LHCN-M2 (cell line): ENCODE measurements at regions not wholly inside any gene's neighbourhood (a gene's known extent, or its start where the extent isn't known, plus 50 kb on each side); places are given as distances from the start of the nearest gene placed in this dataset.

Experiments used
- DNase-seq: peaks from one replicate; pipeline ENCODE4 v3.0.0-alpha.2; 2012; ENCODE audit warnings: low read depth

DNA sequence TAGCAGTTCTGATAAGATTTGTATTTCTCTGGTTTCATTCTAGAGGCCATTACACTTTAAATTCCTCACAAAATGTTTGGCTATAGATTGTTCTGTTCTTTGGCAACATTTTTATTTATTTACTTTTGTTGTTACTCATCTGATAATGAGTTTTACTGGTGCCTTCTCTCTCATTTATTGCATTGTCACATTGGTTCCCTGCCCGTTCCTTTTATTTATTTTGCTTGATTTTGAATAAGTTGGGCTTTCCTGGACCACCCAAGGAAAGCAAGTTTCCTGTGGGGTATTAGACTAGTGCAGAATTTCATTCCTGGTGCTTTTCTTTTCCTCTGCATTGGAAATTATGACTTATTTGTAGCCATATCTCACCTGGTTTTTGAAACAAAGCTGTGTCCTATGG, 232.0 kb downstream of the SOCS6 start:
- no peak for DNase-seq

DNA sequence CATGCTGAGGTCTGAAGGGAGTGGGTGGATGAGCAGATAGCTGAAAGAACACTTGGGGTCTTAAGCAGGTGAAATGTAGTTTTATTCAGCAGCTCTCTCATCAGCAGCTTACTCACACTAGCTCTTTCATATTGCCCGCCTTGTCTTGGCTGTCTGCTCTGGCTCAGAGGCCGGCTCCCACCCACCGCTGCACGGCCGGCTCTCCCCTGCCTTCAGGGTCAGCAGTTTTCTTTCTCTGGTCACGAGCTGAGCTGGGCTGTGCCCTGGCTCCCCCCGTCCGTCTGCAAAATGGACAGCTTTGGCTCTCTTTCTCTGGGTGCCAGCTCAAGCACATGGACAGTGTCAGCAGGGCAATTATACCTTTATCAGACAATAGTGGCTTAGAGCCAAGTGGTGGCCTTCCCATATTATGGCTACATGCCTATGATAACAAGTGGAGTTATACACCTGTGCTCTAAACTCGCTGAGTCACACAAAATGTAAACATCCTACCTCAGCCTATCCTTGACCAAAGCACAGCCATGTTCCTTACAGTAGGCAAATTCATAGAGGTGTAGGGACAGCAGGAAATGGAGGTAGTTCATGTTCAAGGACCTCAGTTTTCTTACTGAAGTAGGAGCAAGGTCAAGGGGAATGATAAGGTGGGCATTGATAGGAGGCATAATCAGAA, 224.8 kb downstream of the SOCS6 start:
- no peak for DNase-seq

DNA sequence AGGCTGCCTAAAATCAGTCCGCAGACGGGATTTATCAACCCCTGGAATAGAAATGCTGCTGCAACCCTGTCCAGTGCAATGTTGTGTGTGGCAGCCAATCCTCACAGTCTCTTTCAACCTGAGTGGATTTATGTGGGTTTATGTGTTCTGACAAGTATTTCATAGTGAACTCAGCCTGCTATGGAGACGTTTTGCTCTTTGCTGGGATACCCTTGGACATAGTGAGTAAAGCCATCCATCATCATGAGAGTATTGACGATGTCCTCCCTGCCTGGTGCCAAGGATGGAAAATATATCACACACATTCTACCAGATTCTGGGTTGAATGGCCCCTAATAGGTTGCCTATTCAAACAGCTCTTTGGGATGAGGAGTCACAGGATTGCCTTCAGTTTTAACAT, 219.1 kb downstream of the SOCS6 start:
- DNase-seq, result no peak

DNA sequence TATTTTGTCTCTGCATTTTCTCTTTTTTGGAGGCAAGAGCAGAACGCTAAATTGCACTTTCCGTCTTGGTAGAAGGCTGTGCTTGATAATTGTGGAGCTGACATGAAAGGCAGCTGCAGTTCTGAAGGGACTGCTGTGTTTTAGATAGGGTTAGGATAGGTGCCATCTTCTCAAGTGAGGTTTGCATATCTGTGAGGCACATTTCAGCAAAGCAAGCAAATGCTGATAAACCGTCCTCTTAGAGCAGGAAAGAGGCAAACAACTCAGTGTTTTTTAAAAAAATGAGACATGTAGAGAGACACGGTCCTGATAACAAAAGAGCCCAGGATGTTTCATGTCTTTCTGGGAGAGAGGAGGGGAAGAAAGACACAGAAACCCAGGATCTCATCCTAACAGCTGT, 217.7 kb downstream of the SOCS6 start:
- no peak for DNase-seq

DNA sequence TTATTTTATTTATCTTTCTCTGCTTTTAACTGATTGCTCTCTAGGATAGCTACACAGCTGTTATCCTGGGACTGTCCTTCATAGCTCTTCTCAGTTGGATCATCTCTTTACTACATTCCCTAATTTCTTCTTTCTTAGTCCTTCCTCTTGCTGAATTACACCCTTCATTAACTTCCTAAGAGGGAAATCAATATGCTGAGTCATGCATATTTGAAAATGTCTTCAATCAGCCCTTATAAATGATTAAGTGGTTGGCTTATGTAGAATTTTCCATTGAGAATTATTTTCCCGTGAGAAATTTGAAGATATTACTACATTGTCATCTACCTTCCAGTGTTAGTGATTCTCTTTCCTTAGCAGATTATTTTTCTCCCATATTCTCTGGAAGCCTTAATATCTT, 214.2 kb downstream of the SOCS6 start:
- DNase-seq, result no peak

DNA sequence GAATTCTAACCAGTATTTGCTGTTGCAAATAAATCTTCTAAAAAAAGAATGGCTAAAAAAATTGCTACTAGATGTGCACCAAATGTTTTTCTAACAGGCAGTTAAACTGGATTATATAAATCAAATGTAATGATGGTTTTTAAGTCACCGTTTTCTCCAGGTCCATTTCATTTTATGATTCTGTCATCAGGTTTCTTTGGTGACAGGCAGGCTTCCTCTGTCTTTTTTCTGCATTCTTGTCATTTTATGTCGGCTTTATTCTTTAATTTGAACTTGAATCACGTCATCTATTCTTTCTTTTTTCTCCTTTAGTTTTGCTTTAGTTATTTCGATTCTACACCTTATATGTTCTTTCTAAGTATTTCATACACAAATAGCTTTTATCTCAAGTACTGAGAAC, 212.5 kb downstream of the SOCS6 start:
- no peak for DNase-seq

DNA sequence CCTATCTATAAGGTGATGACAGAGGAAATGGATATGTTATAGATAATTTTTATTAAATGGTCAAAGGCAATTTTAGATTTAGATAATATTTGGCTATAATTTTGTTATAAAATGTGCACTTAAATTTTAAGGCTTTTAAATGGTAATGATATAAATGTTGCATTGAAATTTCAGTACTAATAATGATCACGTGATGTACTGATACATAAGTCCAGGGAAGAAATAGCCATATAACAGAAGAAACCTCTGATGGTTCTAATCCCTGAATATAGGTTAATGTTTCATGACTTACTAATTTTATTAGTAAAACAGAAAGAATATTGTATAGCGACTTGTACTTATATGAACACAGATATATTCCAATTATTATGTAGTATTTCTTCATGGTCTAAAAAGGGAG, 211.9 kb downstream of the SOCS6 start:
- no peak for DNase-seq

DNA sequence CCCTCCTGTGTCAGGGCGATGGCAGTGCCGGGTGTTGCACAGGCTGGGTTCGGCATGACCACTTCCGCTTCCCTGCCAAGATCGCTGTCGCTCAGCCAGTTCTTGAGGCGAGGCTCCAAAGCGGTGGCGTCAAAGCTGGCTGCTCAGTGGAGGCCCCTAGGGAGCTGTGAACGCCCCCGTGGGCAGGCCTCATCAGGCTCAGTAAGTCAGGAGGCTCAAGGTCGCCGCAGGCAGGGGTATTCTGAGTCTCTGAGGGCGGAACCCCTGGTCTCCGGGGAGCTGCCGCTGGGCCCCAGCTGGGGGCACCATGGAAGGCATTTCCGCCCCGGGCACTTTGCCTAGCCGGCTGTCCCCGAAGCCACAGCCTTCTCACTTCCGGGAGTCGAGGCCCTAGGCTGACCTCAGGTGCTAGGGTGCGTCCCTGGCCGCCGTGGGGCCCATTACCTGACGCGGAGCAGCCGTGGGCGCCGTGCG, 210.4 kb downstream of the SOCS6 start:
- no peak for DNase-seq

DNA sequence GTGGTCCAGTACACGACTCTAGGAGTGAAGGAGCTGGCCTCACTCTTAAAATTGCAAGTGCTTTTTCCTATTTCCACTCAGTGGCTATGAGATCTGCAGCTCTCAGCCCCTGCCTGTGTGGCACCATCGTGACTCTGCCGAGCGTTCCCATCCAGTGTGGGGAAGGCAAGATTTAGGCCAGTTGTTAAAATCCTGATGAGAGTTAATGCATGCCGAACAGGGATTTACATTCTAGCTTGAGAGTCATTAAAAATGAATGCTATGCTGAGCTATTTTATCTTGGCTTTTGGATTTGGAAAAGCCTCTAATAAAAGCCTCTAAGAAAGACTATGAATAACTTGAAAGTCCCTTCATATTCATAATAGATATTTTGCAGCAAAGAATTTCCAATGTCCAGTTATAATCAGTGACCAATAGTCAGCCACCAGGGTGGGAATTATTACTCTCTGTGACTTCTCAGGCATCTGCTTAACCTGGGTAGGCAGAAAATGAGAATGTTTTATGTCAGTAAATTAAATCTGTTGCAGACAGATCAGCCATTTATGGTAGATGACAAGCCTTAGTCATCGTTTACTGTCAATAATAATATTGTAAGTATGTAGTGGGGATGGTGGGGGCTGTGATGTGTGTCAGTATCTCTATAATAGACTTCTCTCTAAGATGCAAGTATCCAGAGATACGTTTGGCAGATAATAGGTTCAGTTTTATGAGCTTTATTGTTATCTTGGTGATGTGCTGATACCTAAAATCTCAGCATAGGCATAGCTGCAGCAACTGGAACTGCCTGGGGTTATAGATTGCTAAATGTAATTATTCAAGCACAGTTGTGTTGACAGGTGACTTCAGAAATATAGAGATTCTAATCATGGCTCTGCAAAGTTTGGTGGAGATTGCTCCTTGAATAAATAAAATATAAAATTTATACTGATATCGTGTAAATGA, 207.8 kb downstream of the SOCS6 start:
- no peak for DNase-seq

DNA sequence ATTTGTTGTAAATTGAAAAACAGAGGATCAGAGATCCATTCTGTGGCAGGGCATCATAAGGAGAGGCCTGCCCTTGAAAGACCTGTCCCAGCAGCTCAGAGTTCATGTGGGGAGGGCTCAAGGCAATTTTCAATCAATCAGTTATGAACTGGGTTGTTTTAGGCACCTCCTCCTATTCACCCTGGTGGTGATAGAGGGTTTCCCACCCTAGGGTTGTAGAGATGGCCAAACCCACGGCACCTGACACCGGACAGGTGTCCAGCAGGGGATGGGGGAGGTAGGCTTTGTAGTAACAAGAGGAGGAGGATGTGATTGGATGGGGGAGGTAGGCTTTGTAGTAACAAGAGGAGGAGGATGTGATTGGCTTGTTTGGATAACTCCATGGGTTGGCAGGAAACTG, 205.7 kb downstream of the SOCS6 start:
- no peak for DNase-seq

DNA sequence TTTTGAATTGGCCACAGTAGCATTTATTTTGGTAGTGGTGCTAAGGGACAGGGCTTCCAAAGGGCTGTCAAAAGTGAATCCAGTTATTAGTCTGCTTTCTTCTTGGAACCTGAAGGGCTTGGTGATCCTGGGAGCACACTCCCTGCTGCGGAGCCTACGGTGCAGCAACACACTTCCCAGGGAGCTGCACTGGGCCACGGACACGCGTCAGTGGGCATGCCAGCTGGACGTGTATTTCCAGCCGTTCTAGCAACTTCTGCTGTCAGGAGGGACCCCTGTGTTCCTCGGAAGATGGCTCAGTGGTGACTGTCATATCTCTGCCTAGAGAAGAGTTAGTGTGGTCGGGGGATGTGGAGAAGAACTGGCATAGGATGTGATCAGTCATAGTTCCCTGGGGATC, 204.6 kb downstream of the SOCS6 start:
- DNase-seq, result no peak

DNA sequence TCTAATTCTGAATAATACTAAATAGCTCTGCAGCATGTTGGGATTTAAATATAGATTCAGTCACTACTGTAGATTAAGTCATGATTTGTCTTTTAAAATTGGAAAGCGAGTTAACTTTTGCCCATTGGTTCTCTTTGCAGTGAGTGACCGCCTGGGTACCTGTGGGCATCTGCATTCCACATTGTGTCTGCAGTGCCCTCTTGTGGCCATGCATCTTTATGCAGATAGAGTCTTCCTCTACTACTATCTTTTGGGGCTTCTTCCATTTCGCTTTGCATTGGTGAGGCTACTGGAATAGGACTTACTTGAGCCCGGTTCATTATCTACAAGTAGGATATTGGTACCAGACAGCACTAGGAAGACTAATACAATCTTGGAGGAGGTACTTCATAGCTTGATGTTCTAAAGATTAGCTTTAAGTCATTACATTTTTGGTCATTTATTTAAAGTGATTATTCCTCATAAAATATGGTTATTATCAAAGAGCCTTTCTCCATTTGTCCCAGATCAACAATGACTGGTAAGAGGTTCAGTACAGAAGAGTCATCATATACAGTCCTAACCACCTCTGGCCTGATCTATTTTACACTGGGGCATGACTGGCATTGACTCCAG, 203.0 kb downstream of the SOCS6 start:
- DNase-seq, result peak; percentile 58

DNA sequence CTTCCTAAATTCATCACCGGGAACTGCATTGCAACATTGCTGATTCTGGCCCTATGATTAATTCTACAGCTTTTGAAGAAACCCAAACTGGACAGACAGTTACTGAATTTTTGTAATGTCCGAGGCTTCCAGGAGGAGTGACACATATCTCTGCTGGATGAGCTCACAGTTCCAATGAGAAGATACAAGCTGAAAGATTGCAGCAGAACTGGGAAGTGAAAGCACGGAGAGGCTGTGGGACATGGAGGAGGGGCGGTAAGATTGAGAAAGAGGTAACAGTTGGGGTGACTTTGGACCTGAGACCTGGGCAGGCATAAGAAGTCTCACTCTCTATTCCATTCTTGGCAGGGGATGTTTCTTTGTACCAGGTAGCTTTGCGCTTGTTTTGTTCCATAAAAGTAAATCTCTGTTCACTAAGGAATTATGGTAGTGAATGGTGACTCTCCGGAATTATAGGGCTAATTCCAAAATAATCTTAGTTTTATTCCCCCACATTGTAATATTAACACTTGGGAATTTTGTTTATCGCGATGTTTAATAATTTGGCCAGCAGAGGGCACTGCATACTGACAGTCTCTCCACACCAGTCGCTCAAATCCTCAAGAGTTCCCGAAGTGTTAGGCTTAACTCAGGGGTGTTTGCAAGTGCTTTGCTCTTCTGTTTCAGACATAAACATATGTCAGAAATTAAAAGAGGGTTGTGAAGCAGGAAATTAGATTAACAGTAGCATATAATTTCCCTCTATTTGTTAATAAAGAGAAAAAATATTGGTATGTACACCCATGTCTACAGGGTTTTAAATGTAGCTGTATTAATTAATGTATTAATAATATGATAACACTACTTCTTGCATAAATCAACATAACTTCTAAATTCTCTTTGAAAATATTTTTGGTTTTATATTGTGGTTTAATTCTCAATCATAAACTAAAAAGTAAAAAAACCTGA, 201.4 kb downstream of the SOCS6 start:
- DNase-seq, result peak; percentile 66

DNA sequence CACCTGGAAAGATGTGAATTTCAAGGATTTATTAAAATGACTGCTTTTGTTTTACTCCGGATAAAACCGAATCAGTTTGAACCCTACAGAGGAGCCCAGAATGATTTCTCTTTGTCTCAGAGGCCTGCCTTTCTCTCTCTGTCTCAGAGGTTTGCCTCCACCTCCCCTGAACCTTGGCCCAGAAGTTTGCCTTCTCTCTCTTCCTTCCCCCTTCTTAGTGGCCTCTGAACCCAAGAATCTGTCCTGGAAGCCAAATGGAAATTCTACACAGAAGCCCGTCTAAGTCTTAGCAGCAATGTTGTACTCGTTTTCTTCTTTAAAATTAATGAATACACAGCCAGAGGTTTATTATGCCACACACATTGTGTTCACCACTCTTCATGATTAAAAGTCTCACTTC, 200.7 kb downstream of the SOCS6 start:
- DNase-seq, result no peak

DNA sequence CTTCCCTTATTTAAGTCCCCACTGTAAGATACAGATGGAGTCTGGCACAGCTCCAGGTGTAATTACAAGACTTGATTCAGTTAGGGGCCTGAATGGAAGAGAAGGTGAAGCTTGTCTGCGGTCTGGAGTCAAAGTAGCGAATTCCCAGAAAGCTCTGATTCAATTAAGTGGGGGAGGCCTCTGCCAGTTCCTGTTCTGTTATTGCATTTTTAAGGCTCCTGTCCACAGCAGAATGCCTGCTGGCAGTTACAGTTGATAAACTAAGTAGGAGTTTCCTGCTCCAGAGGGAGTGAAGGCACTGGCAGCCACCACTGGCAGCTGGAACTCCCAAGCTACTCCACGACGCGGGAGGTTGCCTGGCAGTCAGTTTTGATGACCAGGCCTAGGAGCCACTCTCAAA, 181.1 kb downstream of the SOCS6 start:
- DNase-seq, result no peak

DNA sequence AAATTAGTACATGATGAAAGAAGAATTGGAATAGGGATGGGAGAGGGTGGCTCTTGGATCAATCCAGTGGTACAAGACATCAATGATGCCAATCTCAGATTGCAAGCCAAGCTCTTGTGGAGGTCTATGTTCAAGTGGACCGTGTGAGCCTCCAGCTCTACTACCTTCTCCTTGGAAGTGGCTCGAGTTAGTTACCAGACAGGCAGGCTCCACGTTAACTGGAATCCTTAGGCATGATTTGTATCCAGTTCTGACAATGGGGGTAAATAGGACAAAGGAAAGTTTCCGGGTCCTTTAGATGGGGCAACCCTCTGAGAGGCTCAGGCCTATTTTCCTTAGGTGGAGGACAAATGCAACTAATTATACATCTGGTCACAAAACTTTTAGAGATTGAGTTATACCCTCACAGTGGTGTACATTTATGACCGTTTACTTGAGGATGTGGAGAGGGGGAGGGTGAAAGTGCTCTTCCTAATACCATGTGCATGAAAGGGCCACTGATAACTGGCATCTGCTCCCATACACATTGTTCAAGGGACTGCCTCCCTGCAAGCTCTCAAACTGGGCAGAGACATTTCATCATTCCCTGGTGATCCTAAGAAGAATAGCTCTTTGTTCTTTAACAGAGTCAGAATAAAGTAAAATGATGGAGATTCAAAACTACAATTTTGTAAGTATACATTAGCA, 180.2 kb downstream of the SOCS6 start:
- DNase-seq, result no peak

DNA sequence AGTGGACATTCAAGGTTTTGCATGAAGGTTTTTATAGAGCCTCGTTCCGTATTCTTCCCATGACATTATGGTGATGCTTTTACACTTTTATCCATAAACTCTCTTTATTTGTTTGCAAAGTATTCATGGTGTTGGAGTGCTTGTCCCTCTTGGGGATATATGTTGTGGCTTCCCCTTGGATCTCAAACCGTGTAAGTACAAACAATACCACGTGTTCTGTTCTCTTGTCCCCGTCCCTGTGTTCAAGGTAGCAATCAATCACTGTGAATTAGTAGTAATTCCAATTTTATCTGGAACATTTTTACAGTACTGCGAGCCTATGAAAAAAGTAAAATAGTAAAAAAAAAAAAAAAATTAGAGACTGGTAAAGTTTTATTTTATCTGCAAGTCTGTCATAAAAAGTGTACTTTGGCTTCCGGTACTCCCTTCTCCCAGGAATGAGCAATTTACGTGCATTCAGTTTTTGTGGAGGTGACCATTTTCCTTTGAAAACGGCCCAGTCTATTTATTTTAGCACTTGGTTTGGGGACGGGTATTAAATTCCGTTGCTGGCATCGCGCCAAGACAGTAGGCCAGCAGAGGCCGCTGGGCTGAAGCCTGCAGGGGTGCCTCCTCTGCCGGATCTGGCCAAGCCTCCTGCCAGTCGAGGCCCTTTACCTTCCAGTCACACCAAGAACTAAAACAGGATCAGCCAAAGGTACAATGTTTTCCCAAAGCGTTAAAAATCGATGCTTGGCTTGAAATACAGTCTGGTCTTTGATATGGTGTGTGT, 175.7 kb downstream of the SOCS6 start:
- DNase-seq, result peak; percentile 71

DNA sequence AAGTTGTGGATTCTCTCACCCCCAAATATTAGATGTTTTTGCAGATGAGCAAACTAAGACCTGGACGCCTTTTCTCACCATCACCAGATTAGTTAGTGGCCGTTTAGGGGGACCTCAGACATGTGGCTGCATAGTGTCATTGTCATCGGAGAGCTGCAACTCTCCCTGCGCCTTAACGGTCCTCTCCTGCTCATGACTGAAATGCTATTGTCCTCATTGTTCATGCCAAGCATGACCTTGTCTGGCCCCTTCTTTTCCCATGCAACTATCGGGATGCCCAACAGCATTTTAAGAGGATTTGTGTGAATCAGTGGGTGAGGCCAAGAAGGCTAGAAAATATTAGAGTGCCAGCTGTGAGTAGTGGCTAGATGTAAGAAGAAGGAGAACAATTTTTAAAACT, 174.2 kb downstream of the SOCS6 start:
- no peak for DNase-seq

DNA sequence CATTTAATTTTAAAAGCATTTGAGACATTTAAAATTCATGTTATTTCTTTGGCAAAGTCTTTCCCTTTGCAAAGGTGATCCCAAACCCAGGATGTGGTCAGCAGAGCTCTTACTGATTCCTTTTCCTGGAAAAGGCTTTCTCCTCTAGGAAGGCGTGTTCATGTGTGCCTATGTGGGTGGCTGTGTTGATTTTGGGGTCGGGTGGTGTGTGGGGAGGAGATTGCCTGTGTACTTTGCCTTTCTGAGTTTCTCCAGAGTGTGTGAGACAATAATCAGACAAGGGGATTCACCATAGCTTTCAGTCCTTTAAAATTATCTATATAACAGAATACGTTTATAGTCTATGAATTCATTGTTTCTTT, 173.2 kb downstream of the SOCS6 start:
- no peak for DNase-seq
